ENCODE measurements at regions not wholly inside any gene's neighbourhood (a gene's known extent, or its start where the extent isn't known, plus 50 kb on each side); places are given as distances from the start of the nearest gene placed in this dataset.
A peak's percentile ranks its signal among the peaks of the same experiment; 100 is the strongest.

DNA sequence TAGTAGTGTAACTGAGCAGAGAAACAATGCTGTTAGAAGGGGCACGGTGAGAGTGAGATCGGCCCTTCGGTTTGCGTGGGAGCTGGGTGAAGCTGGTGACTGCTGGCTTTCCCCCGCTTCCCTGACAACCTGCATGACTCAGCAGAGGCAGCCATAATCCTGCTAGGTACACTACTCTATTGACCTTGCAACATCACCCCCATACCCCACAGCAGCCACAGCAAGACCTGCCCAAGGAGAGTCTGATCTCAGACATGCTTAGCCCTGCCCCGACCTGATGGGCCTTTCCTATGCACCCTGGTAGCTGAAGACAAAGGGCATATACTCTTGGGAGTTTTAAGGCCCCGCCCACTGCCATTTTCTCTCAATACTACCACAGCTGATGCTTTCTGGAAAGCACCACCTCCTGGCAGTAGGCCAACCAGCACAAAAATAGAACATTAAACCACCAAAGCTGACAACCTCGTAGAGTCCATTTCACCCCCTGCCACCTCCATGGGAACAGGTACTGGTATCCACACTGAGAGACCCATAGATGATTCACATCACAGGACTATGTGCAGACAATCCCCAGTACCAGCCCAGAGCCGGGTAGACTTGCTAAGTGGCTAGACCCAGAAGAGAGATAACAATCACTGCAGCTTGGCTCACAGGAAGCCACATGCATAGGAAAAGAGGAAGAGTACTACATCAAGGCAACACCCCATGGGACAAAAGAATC lies 75.9 kb upstream of the RGS6 start:
- no peak for DNase-seq (ENCODE audit: low read depth, low spot score)
- no peaks in the 10 kb centered on the region for H3K27me3 Mint-ChIP-seq (ENCODE audit: low read depth)
- peaks cover 9% of the 10 kb centered on the region for H3K4me1 Mint-ChIP-seq
- TF ChIP-seq, protein P1, sequence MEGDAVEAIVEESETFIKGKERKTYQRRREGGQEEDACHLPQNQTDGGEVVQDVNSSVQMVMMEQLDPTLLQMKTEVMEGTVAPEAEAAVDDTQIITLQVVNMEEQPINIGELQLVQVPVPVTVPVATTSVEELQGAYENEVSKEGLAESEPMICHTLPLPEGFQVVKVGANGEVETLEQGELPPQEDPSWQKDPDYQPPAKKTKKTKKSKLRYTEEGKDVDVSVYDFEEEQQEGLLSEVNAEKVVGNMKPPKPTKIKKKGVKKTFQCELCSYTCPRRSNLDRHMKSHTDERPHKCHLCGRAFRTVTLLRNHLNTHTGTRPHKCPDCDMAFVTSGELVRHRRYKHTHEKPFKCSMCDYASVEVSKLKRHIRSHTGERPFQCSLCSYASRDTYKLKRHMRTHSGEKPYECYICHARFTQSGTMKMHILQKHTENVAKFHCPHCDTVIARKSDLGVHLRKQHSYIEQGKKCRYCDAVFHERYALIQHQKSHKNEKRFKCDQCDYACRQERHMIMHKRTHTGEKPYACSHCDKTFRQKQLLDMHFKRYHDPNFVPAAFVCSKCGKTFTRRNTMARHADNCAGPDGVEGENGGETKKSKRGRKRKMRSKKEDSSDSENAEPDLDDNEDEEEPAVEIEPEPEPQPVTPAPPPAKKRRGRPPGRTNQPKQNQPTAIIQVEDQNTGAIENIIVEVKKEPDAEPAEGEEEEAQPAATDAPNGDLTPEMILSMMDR (conservative IDR thresholded peaks at IDR 0.05) = no peak
- H3K27ac Mint-ChIP-seq (ENCODE audit: unreplicated experiment) = peak overlapping the region; percentile 36
- no peak overlapping the region for H3K4me3 Mint-ChIP-seq
- H3K36me3 Mint-ChIP-seq (ENCODE audit: low read depth) = peaks cover 49% of the 10 kb centered on the region
- peaks cover 35% of the 10 kb centered on the region for H3K9me3 Mint-ChIP-seq

DNA sequence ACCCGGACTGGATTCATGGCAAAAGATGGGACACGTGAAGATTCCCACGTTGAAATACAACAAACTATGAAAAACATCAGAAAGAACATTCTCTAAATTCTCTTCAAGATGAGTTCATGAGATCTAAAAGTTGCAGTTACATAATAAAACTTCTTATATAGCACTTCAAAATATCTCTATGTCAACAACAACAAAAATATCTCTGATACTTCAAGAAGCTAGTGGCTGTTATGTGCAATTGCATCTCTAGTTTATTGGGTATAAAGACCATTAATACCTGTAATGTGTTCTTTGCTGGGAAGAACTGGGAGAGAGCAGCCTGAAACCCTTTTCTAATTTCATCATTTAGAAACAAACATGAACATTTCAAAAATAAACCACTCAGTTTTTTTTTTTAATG lies 69.2 kb upstream of the RGS6 start:
- H3K4me1 Mint-ChIP-seq = no peaks in the 10 kb centered on the region
- no peak overlapping the region for H3K27ac Mint-ChIP-seq (ENCODE audit: unreplicated experiment)
- TF ChIP-seq, protein P1 (conservative IDR thresholded peaks at IDR 0.05) = peak; percentile 47
- no peak overlapping the region for H3K4me3 Mint-ChIP-seq
- H3K9me3 Mint-ChIP-seq = peaks cover 22% of the 10 kb centered on the region
- H3K36me3 Mint-ChIP-seq (ENCODE audit: low read depth) = peaks cover 24% of the 10 kb centered on the region
- H3K27me3 Mint-ChIP-seq (ENCODE audit: low read depth) = peaks cover 3% of the 10 kb centered on the region
- no peak for DNase-seq (ENCODE audit: low read depth, low spot score)

DNA sequence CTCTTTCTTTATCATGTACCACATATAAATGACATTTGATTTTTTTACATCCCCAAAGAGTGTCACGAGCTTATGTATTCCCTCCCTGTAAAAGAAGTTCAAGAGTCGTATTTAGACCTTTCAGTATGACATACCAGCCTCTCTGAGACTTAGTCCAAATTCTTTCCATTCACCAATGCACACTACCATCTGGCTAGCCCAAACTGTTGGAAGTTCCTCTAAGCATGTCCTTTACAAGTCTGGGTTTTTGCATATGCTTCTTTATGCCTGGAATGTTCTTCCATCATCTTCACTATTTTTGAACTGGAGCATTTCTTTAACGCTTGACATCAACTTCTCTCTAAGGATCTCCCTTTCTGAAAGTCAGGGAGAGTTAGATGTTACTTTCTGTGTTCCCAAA lies 68.5 kb upstream of the RGS6 start:
- peaks cover 3% of the 10 kb centered on the region for H3K27me3 Mint-ChIP-seq (ENCODE audit: low read depth)
- TF ChIP-seq, protein P1 (conservative IDR thresholded peaks at IDR 0.05) = no peak
- peaks cover 19% of the 10 kb centered on the region for H3K36me3 Mint-ChIP-seq (ENCODE audit: low read depth)
- H3K4me1 Mint-ChIP-seq = no peaks in the 10 kb centered on the region
- no peak overlapping the region for H3K27ac Mint-ChIP-seq (ENCODE audit: unreplicated experiment)
- no peak overlapping the region for H3K4me3 Mint-ChIP-seq
- no peak for DNase-seq (ENCODE audit: low read depth, low spot score)
- H3K9me3 Mint-ChIP-seq = peaks cover 18% of the 10 kb centered on the region

All from neural crest cell (in vitro differentiated cells).